HEK293 (cell line): ENCODE measurements at regions not wholly inside any gene's neighbourhood (a gene's known extent, or its start where the extent isn't known, plus 50 kb on each side); places are given as distances from the start of the nearest gene placed in this dataset.

Source experiments
- BCL11B ChIP-seq: fragments of 450-650 bp; formaldehyde crosslinking; IDR thresholded peaks from 2 replicates; pipeline ENCODE4 v1.5.1; 2016; ENCODE audit warnings: low read depth, missing biosample characterization, missing genetic modification characterization
- CTCF ChIP-seq: fragments of 450-650 bp; formaldehyde crosslinking; IDR thresholded peaks from 2 replicates; pipeline ENCODE4 v1.5.1; 2016; ENCODE audit warnings: missing biosample characterization, missing genetic modification characterization
- KLF10 ChIP-seq: fragments of 450-650 bp; IDR thresholded peaks from 2 replicates; pipeline ENCODE4 v1.5.1; 2018; ENCODE audit warnings: missing biosample characterization, mild to moderate bottlenecking, missing genetic modification characterization
- KLF16 ChIP-seq: fragments of 450-650 bp; formaldehyde crosslinking; IDR thresholded peaks from 2 replicates; pipeline ENCODE4 v1.5.1; 2017; ENCODE audit warnings: missing biosample characterization, missing genetic modification characterization
- MEIS1 ChIP-seq: sonication (generic); formaldehyde crosslinking; IDR thresholded peaks from 2 replicates; pipeline ENCODE4 v1.8.1; 2022; ENCODE audit warnings: missing genetic modification reagents, mild to moderate bottlenecking, borderline replicate concordance
- OSR2 ChIP-seq: fragments of 450-650 bp; formaldehyde crosslinking; IDR thresholded peaks from 2 replicates; pipeline ENCODE4 v1.5.1; 2016; ENCODE audit warnings: missing biosample characterization, missing genetic modification characterization
- YY1 ChIP-seq: fragments of 450-650 bp; formaldehyde crosslinking; IDR thresholded peaks from 2 replicates; pipeline ENCODE4 v1.5.1; 2018; ENCODE audit warnings: missing biosample characterization, missing genetic modification characterization
- ZFP3 ChIP-seq: fragments of 450-650 bp; formaldehyde crosslinking; IDR thresholded peaks from 2 replicates; pipeline ENCODE4 v1.5.1; 2016; ENCODE audit warnings: low read depth, missing biosample characterization, missing genetic modification characterization
- ZFP69B ChIP-seq: fragments of 450-650 bp; formaldehyde crosslinking; IDR thresholded peaks from 2 replicates; pipeline ENCODE4 v1.5.1; 2016; ENCODE audit warnings: missing biosample characterization, missing genetic modification characterization
- ZNF785 ChIP-seq: fragments of 450-650 bp; formaldehyde crosslinking; IDR thresholded peaks from 2 replicates; pipeline ENCODE4 v1.5.1; 2016; ENCODE audit warnings: missing biosample characterization, missing genetic modification characterization

GRCh38 chr4:141807103-141807891 lies 170.9 kb downstream of the IL15 start:
- TF ChIP-seq MEIS1 (CRISPR knock-in tag) (no peak), CTCF (no peak), KLF10 (tag by site-specific recombination) (no peak), BCL11B (tag by site-specific recombination) (no peak), ZFP3 (tag by site-specific recombination) (no peak), ZFP69B (tag by site-specific recombination) (no peak), KLF16 (tag by site-specific recombination) (no peak), YY1 (no peak), ZNF785 (tag by site-specific recombination) (no peak), OSR2 (no peak)
